ENCODE measurements at regions not wholly inside any gene's neighbourhood (a gene's known extent, or its start where the extent isn't known, plus 50 kb on each side); places are given as distances from the start of the nearest gene placed in this dataset.

GRCh38 chr12:94710933-94711332 is 60.6 kb upstream of the TMCC3 start:
- Histone ChIP-seq H3K4me1 (peaks cover 8% of the 10 kb centered on the region), H3K9me3 (no peaks in the 10 kb centered on the region), H3K4me3 (no peak overlapping the region), H3K27ac (no peak overlapping the region), H3K27me3 (no peaks in the 10 kb centered on the region), H3K36me3 (ENCODE audit: low read depth, missing control alignments) (no peaks in the 10 kb centered on the region)
- TF ChIP-seq CTCF (IDR thresholded peaks at IDR 0.05): peak in 1 of 3 experiments; percentile 15
- TF ChIP-seq POLR2A (IDR thresholded peaks at IDR 0.05): no peak
- intact Hi-C loops (cut with DNase I; ENCODE audit: low total_unique reads): no loop called here
- 75 to 91% methylated on average over 3 of the region's 3 CpGs for WGBS, 2 donors
- peak; percentile 63 for DNase-seq

- Histone ChIP-seq H3K4me3 (no peak overlapping the region), H3K27me3 (no peaks in the 10 kb centered on the region), H3K27ac (no peak overlapping the region), H3K36me3 (ENCODE audit: low read depth, missing control alignments) (no peaks in the 10 kb centered on the region), H3K9me3 (no peaks in the 10 kb centered on the region), H3K4me1 (peaks cover 13% of the 10 kb centered on the region)
- intact Hi-C loops (cut with DNase I; ENCODE audit: low total_unique reads): no loop called here
- no peak for TF ChIP-seq POLR2A (IDR thresholded peaks at IDR 0.05)
- TF ChIP-seq CTCF (IDR thresholded peaks at IDR 0.05): no peak
- WGBS, 2 donors: 32% methylated on average over 9 of the region's 9 CpGs
- peak; percentile 37 for DNase-seq
Measured at GRCh38 chr12:94707892-94708291, 57.5 kb upstream of the TMCC3 start.

GRCh38 chr12:94707036-94707435 is 56.7 kb upstream of the TMCC3 start:
- peaks cover 13% of the 10 kb centered on the region for H3K4me1 ChIP-seq
- H3K27ac ChIP-seq: no peak overlapping the region

GRCh38 chr12:94706250-94706661 is 55.9 kb upstream of the TMCC3 start:
- WGBS, 2 donors: 60 to 72% methylated on average over 4 of the region's 4 CpGs
- H3K4me3 ChIP-seq: no peak overlapping the region
- H3K4me1 ChIP-seq: peaks cover 13% of the 10 kb centered on the region
- intact Hi-C loops (cut with DNase I; ENCODE audit: low total_unique reads): no loop called here
- no peak for DNase-seq
- TF ChIP-seq CTCF (IDR thresholded peaks at IDR 0.05): no peak
- TF ChIP-seq POLR2A (IDR thresholded peaks at IDR 0.05): no peak
- H3K36me3 ChIP-seq (ENCODE audit: low read depth, missing control alignments): no peaks in the 10 kb centered on the region
- H3K27ac ChIP-seq: no peak overlapping the region
- no peaks in the 10 kb centered on the region for H3K27me3 ChIP-seq
- no peaks in the 10 kb centered on the region for H3K9me3 ChIP-seq

More at GRCh38 chr12:94707036-94707435, 56.7 kb upstream of the TMCC3 start:
- H3K27me3 ChIP-seq: no peaks in the 10 kb centered on the region
- TF ChIP-seq POLR2A (IDR thresholded peaks at IDR 0.05) (no peak), CTCF (IDR thresholded peaks at IDR 0.05) (no peak)
- no peaks in the 10 kb centered on the region for H3K36me3 ChIP-seq (ENCODE audit: low read depth, missing control alignments)
- 86 to 89% methylated on average over 3 of the region's 3 CpGs for WGBS, 2 donors
- no peak overlapping the region for H3K4me3 ChIP-seq
- no peak for DNase-seq
- H3K9me3 ChIP-seq: no peaks in the 10 kb centered on the region
- intact Hi-C loops (cut with DNase I; ENCODE audit: low total_unique reads): no loop called here

- Histone ChIP-seq H3K4me1 (peaks cover 13% of the 10 kb centered on the region), H3K27me3 (no peaks in the 10 kb centered on the region), H3K9me3 (no peaks in the 10 kb centered on the region), H3K4me3 (no peak overlapping the region), H3K27ac (no peak overlapping the region), H3K36me3 (ENCODE audit: low read depth, missing control alignments) (no peaks in the 10 kb centered on the region)
- DNase-seq: no peak
- intact Hi-C loops (cut with DNase I; ENCODE audit: low total_unique reads): no loop called here
- WGBS, 2 donors: 83 to 90% methylated on average over 4 of the region's 4 CpGs
- TF ChIP-seq CTCF (IDR thresholded peaks at IDR 0.05): no peak
- TF ChIP-seq POLR2A (IDR thresholded peaks at IDR 0.05): no peak
Measured at GRCh38 chr12:94705676-94706075, 55.3 kb upstream of the TMCC3 start.

Data from testis (tissue), 2 donors.